Smooth muscle cell (in vitro differentiated cells): ENCODE measurements at regions not wholly inside any gene's neighbourhood (a gene's known extent, or its start where the extent isn't known, plus 50 kb on each side); places are given as distances from the start of the nearest gene placed in this dataset.

Experiments
- DNase-seq: peaks from one replicate; lab custom pipeline; 2025; ENCODE audit not compliant: unreplicated experiment; lab: John Stamatoyannopoulos, UW
- H2AFZ ChIP-seq: fragments of 200-600 bp; sonication (generic); 2 replicates; pipeline ENCODE4 v1.6.0; 2016; ENCODE audit warnings: antibody characterized with exemption, low read depth, mild to moderate bottlenecking
- H3F3A ChIP-seq: fragments of 200-600 bp; sonication (generic); 2 replicates; pipeline ENCODE4 v1.6.0; 2017; ENCODE audit warnings: antibody characterized with exemption, low read depth
- H3K27ac ChIP-seq: fragments of 200-600 bp; sonication (generic); 2 replicates; pipeline ENCODE4 v1.5.1; 2016; ENCODE audit warnings: low read depth, mild to moderate bottlenecking
- H3K27me3 ChIP-seq: fragments of 200-600 bp; sonication (generic); 2 replicates; pipeline ENCODE4 v1.6.1; 2016; ENCODE audit warnings: low read depth, mild to moderate bottlenecking
- H3K36me3 ChIP-seq: fragments of 200-600 bp; sonication (generic); 2 replicates; pipeline ENCODE4 v1.5.1; 2016; ENCODE audit warnings: low read depth
- H3K4me1 ChIP-seq: fragments of 200-600 bp; sonication (generic); 2 replicates; pipeline ENCODE4 v1.5.1; 2016; ENCODE audit warnings: low read depth
- H3K4me2 ChIP-seq: fragments of 200-600 bp; sonication (generic); 2 replicates; pipeline ENCODE4 v1.6.0; 2016; ENCODE audit warnings: mild to moderate bottlenecking
- H3K4me3 ChIP-seq: fragments of 200-600 bp; sonication (generic); 2 replicates; pipeline ENCODE4 v1.5.1; 2016; ENCODE audit warnings: mild to moderate bottlenecking
- H3K79me2 ChIP-seq: fragments of 200-600 bp; sonication (generic); 2 replicates; pipeline ENCODE4 v1.6.0; 2016; ENCODE audit warnings: low read depth, mild to moderate bottlenecking
- H3K9ac ChIP-seq: fragments of 200-600 bp; sonication (generic); 2 replicates; pipeline ENCODE4 v1.6.0; 2016; ENCODE audit warnings: low read depth
- H3K9me3 ChIP-seq: fragments of 200-600 bp; sonication (generic); replicated peaks from 2 replicates; pipeline ENCODE4 v1.5.1; 2016; ENCODE audit warnings: low read depth
- H4K20me1 ChIP-seq: fragments of 200-600 bp; sonication (generic); 2 replicates; pipeline ENCODE4 v1.6.0; 2016; ENCODE audit warnings: low read depth
- WGBS: methylation state at CpG from one replicate; pipeline ENCODE4 v1.1.7; 2016; ENCODE audit warnings: low lambda C conversion rate; 5-methylcytosine and 5-hydroxymethylcytosine counted together
- TF ChIP-seq, protein P1 (sequence below): fragments of 200-600 bp; sonication (generic); IDR thresholded peaks from 2 replicates; pipeline ENCODE4 v1.5.1; 2017; ENCODE audit warnings: borderline replicate concordance, mild to moderate bottlenecking, antibody characterized with exemption; ENCODE audit not compliant: insufficient read depth, poor library complexity, severe bottlenecking

- no peaks in the 10 kb centered on the region for H3K4me1 ChIP-seq
- no peak overlapping the region for H2AFZ ChIP-seq
- no peak for DNase-seq
- no peaks in the 10 kb centered on the region for H3K36me3 ChIP-seq
- WGBS: 94% methylated on average over 3 of the region's 3 CpGs
- no peaks in the 10 kb centered on the region for H3K79me2 ChIP-seq
- no peak overlapping the region for H3K9ac ChIP-seq
- H3K27ac ChIP-seq: no peak overlapping the region
- no peaks in the 10 kb centered on the region for H3F3A ChIP-seq
- no peak overlapping the region for H3K4me2 ChIP-seq
- TF ChIP-seq, protein P1, sequence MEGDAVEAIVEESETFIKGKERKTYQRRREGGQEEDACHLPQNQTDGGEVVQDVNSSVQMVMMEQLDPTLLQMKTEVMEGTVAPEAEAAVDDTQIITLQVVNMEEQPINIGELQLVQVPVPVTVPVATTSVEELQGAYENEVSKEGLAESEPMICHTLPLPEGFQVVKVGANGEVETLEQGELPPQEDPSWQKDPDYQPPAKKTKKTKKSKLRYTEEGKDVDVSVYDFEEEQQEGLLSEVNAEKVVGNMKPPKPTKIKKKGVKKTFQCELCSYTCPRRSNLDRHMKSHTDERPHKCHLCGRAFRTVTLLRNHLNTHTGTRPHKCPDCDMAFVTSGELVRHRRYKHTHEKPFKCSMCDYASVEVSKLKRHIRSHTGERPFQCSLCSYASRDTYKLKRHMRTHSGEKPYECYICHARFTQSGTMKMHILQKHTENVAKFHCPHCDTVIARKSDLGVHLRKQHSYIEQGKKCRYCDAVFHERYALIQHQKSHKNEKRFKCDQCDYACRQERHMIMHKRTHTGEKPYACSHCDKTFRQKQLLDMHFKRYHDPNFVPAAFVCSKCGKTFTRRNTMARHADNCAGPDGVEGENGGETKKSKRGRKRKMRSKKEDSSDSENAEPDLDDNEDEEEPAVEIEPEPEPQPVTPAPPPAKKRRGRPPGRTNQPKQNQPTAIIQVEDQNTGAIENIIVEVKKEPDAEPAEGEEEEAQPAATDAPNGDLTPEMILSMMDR: no peak
- H4K20me1 ChIP-seq: no peaks in the 10 kb centered on the region
- no peak overlapping the region for H3K4me3 ChIP-seq
- no peaks in the 10 kb centered on the region for H3K9me3 ChIP-seq
- peaks cover 6% of the 10 kb centered on the region for H3K27me3 ChIP-seq
These were observed 160.6 kb upstream of the MLN start for GRCh38 chr6:33964387-33964786.

GRCh38 chr6:33963136-33963750 lies 159.4 kb upstream of the MLN start:
- Histone ChIP-seq H3F3A (no peaks in the 10 kb centered on the region), H3K9me3 (no peaks in the 10 kb centered on the region), H4K20me1 (no peaks in the 10 kb centered on the region), H3K27me3 (no peaks in the 10 kb centered on the region), H3K4me2 (no peak overlapping the region), H3K36me3 (no peaks in the 10 kb centered on the region), H3K27ac (no peak overlapping the region), H3K4me1 (no peaks in the 10 kb centered on the region), H2AFZ (no peak overlapping the region), H3K9ac (no peak overlapping the region), H3K79me2 (no peaks in the 10 kb centered on the region), H3K4me3 (no peak overlapping the region)
- no peak for DNase-seq
- TF ChIP-seq, protein P1: no peak
- 93% methylated on average over 7 of the region's 7 CpGs for WGBS

DNA sequence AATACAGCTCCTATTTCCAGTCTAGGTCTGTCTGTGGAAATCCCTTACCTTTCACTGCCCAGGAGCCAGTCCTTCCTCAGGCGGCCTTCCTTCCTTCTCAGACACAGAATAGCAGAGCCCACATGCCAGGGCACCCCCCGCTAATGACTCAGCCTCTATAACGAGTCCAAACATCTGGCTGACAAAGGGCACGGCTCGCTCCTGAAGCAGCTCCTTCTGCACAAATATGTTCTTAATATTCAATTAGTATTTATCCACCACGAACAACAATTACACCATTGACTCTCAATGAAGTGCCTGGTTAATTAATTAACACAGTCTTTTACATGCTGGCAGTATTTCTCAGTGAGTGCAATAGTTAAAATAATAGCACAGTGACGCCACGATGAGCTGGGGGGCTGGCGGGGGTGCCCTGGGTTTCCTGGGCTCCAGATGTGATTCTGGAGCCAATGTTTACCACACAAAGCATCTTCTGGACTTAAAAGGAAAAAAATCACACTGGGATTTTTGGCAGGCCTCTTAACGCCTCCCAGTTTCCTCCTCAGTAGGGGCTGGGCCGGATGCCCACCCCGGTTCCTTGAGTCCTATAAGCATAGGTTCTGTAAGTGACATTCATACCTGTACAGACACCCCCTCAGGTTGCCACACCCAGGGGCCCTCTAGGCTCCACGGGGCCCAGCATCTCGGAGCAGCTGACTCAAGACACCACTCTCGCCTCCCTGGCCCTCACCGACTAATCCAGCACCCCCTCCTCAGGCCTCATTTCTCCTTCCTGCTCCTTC lies 158.6 kb upstream of the MLN start:
- no peak overlapping the region for H2AFZ ChIP-seq
- no peaks in the 10 kb centered on the region for H3F3A ChIP-seq
- no peaks in the 10 kb centered on the region for H4K20me1 ChIP-seq
- WGBS: 76% methylated on average over 16 of the region's 16 CpGs
- H3K36me3 ChIP-seq: no peaks in the 10 kb centered on the region
- H3K27ac ChIP-seq: no peak overlapping the region
- no peak overlapping the region for H3K9ac ChIP-seq
- no peak for DNase-seq
- no peak overlapping the region for H3K4me3 ChIP-seq
- no peaks in the 10 kb centered on the region for H3K79me2 ChIP-seq
- TF ChIP-seq, protein P1: no peak
- H3K4me2 ChIP-seq: no peak overlapping the region
- no peaks in the 10 kb centered on the region for H3K4me1 ChIP-seq
- no peaks in the 10 kb centered on the region for H3K9me3 ChIP-seq
- H3K27me3 ChIP-seq: no peaks in the 10 kb centered on the region

DNA sequence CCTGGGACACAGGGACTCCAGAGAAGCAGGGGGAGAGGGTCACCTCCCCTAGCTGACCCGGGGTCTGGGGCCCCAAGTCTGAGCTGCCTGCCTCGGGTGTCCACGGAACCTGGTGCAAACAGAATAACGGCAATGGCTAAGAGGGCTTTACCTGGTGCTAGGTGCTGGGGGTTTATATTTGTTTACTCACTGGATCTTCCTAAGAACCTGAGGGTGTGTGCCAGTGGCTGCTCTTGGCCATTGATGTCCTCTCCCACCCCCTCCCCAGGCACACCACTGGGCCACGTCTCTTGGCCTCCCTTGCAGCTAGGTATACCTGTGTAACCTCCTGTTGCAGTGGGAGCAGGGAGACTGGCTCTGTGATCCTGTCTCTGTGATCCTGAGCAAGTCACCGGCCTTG lies 157.9 kb upstream of the MLN start:
- Histone ChIP-seq H3K4me3 (no peak overlapping the region), H3F3A (no peaks in the 10 kb centered on the region), H3K9me3 (no peaks in the 10 kb centered on the region), H3K27me3 (no peaks in the 10 kb centered on the region), H4K20me1 (no peaks in the 10 kb centered on the region), H3K4me2 (no peak overlapping the region), H3K9ac (no peak overlapping the region), H3K4me1 (no peaks in the 10 kb centered on the region), H3K36me3 (no peaks in the 10 kb centered on the region), H3K27ac (no peak overlapping the region), H2AFZ (no peak overlapping the region), H3K79me2 (no peaks in the 10 kb centered on the region)
- no peak for DNase-seq
- WGBS: 93% methylated on average over 6 of the region's 6 CpGs
- TF ChIP-seq, protein P1: no peak
